T-helper 2 cell treated with Interferon-gamma antibody and Interleukin-4, amounts not matched to agents 5 μg/mL and 100 μg/mL, for 36 hours (primary cell): ENCODE measurements at regions not wholly inside any gene's neighbourhood (a gene's known extent, or its start where the extent isn't known, plus 50 kb on each side); places are given as distances from the start of the nearest gene placed in this dataset.
"Not testable (repeated sequence)": the region's sequence is repeated elsewhere in the genome, so short reads cannot be mapped to it uniquely, and the experiment has no call there.

Experiments used
- DNase-seq: peaks from one replicate; pipeline ENCODE4 v3.0.0; 2021; ENCODE audit warnings: low spot score
- H3K27ac Mint-ChIP-seq: one replicate; pipeline ENCODE4 v1.8.0; 2021; ENCODE audit warnings: mild to moderate bottlenecking, mixed read lengths
- H3K27me3 Mint-ChIP-seq: one replicate; pipeline ENCODE4 v1.8.0; 2021; ENCODE audit warnings: low read depth, mixed read lengths
- H3K36me3 Mint-ChIP-seq: one replicate; pipeline ENCODE4 v1.8.0; 2021; ENCODE audit warnings: low read depth, mixed read lengths
- H3K4me1 Mint-ChIP-seq: one replicate; pipeline ENCODE4 v1.8.0; 2021; ENCODE audit warnings: low read depth, mixed read lengths
- H3K4me3 Mint-ChIP-seq: one replicate; pipeline ENCODE4 v1.8.0; 2022; ENCODE audit warnings: mild to moderate bottlenecking, moderate library complexity, mixed read lengths
- H3K9me3 Mint-ChIP-seq: one replicate; pipeline ENCODE4 v1.8.0; 2021; ENCODE audit warnings: mixed read lengths

DNA sequence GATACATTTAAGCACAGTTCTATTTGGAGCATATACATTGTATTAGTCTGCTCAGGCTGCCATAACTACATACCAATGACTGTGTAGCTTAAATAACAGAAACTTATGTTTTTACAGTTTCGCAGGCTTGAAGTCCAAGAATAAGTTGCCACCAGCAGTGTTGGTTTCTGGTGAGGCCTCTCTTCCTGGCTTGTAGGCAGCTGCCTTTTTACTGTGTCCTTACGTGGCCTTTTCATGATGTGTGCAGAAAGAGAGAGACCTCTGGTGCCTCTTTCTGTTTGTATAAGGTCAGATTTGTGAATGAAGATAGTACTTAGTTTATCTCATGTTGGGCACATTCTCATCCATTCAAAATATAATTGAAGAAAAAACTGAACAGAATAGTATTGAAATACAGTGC, 636.6 kb downstream of the FLRT2 start:
- Mint-ChIP-seq H3K9me3 (peaks cover 14% of the 10 kb centered on the region), H3K4me1 (no peaks in the 10 kb centered on the region), H3K36me3 (no peaks in the 10 kb centered on the region), H3K27ac (no peak overlapping the region), H3K27me3 (no peaks in the 10 kb centered on the region), H3K4me3 (no peak overlapping the region)
- no peak for DNase-seq

DNA sequence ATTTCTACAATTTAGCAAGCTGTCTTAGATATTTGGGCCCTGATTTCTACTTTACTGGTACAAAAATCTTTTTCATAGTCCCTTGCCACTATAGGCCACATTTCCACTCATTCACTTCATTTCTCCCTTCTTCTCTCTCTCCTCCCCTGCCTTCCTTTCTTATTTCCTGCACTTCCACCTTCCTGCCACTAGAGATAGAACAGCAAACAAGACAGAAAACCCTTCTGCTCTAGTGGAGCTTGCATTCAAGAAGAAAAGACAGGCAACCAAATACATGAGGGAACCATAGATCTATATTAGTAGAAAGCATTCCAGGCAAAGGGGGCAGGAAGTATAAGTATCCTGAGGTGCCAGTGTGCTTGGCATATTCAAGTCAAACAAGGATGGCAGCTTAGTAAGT, 623.5 kb downstream of the FLRT2 start:
- H3K4me1 Mint-ChIP-seq: no peaks in the 10 kb centered on the region
- H3K36me3 Mint-ChIP-seq: no peaks in the 10 kb centered on the region
- no peak for DNase-seq
- no peak overlapping the region for H3K27ac Mint-ChIP-seq
- no peaks in the 10 kb centered on the region for H3K27me3 Mint-ChIP-seq
- no peak overlapping the region for H3K4me3 Mint-ChIP-seq
- H3K9me3 Mint-ChIP-seq: peaks cover 3% of the 10 kb centered on the region

DNA sequence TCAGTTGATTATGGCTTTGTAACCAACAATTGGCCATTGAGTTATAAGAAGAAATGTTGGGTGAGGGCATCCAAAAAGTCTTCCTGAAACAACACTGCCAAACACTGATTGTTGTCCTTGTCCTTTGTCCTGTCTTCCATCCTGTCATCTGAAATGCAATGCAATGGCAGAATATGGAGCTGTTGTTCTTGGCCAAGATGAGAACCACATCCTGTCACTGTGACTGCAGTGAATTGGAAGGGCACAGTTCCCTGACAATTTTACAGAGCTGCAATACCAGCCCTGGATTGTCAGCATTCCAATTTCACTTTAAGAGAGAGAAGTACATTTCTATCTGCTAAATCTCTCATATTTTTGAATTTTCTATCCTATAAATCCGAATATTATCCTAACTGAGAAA, 613.3 kb downstream of the FLRT2 start:
- H3K36me3 Mint-ChIP-seq: no peaks in the 10 kb centered on the region
- H3K27me3 Mint-ChIP-seq: no peaks in the 10 kb centered on the region
- H3K27ac Mint-ChIP-seq: no peak overlapping the region
- H3K4me1 Mint-ChIP-seq: no peaks in the 10 kb centered on the region
- DNase-seq: no peak
- no peak overlapping the region for H3K4me3 Mint-ChIP-seq
- peaks cover 9% of the 10 kb centered on the region for H3K9me3 Mint-ChIP-seq

DNA sequence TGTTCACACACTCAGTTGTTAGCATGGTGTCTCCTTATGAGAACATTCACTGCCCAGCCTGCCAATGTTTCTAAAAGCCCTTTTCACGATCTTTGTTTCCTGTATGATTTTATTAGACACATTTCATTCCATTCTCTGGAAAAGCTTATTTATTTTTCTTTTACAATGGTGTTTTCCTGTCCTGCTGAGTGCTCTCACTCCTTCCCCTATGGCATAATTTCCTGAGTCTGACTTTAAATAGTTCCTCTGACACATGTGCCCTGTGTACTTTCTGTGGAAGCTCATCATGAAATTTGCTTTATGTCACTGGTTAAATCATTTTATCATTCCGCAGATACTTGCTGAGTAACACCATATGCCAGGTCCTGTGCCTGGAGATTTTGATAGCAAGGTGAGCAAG, 612.0 kb downstream of the FLRT2 start:
- Mint-ChIP-seq H3K4me3 (no peak overlapping the region), H3K9me3 (peaks cover 17% of the 10 kb centered on the region), H3K4me1 (no peaks in the 10 kb centered on the region), H3K27ac (no peak overlapping the region), H3K36me3 (no peaks in the 10 kb centered on the region), H3K27me3 (no peaks in the 10 kb centered on the region)
- no peak for DNase-seq

DNA sequence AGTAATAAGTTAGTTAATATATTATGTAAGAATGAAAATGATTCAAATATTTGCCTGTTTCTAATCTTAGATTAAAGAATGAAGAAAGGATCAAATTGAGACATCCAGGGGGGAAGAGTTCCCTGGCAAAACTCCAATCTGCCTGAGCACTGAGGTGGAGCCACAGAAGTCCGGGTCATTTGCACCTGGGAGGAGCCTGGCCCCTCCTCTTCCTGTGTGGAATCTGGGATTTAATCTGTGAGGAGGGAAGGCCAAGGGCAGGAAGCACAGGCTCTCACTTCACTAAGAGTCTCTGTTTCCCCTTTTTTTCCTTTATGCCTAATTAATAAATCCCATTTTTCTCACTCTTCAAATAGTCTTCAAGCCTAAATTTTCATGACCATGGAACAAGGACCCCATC, 599.5 kb downstream of the FLRT2 start:
- H3K9me3 Mint-ChIP-seq: peaks cover 3% of the 10 kb centered on the region
- no peaks in the 10 kb centered on the region for H3K4me1 Mint-ChIP-seq
- no peak overlapping the region for H3K27ac Mint-ChIP-seq
- no peak for DNase-seq
- H3K27me3 Mint-ChIP-seq: no peaks in the 10 kb centered on the region
- no peak overlapping the region for H3K4me3 Mint-ChIP-seq
- H3K36me3 Mint-ChIP-seq: no peaks in the 10 kb centered on the region

DNA sequence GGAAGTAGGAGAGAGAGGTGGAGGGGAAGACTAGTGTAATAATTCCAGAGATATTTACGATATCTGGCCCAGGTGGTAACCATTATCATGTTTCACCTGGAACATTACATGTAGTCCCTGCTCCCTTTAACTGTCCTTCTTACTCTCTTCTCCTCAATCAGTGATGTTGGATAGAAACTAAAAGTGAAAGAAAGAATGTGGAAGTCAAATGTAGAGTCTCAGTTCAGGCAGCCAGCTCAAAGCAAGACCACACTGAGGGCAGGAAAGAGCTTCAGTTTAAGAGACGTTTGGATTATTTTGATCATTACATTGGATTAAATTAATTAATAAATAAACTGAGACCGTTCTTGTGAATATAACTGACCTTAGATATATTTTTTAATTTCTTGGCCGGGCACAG, 594.4 kb downstream of the FLRT2 start:
- no peaks in the 10 kb centered on the region for H3K27me3 Mint-ChIP-seq
- H3K9me3 Mint-ChIP-seq: peaks cover 7% of the 10 kb centered on the region
- H3K4me3 Mint-ChIP-seq: no peak overlapping the region
- H3K27ac Mint-ChIP-seq: no peak overlapping the region
- peaks cover 6% of the 10 kb centered on the region for H3K4me1 Mint-ChIP-seq
- no peak for DNase-seq
- H3K36me3 Mint-ChIP-seq: no peaks in the 10 kb centered on the region

DNA sequence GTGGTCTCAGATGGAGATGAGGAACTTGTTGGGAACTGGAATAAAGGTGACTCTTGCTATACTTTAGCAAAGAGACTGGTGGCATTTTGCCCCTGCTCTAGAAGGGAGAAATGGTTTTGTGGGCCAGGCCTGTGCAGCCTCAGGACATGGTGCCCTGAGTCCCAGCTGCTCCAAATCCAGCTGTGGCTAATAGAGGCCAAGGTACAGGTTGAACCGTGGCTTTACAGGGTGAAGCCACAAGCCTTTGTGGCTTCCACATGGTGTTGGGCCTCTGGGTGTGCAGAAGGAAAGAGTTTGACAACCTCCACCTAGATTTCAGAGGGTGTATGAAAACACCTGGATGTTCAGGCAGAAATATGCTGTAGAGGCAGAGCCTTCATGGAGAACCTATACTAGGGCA, 586.0 kb downstream of the FLRT2 start:
- DNase-seq: no peak
- no peaks in the 10 kb centered on the region for H3K4me1 Mint-ChIP-seq
- peaks cover 26% of the 10 kb centered on the region for H3K9me3 Mint-ChIP-seq
- H3K36me3 Mint-ChIP-seq: no peaks in the 10 kb centered on the region
- no peaks in the 10 kb centered on the region for H3K27me3 Mint-ChIP-seq
- H3K4me3 Mint-ChIP-seq: no peak overlapping the region
- no peak overlapping the region for H3K27ac Mint-ChIP-seq

DNA sequence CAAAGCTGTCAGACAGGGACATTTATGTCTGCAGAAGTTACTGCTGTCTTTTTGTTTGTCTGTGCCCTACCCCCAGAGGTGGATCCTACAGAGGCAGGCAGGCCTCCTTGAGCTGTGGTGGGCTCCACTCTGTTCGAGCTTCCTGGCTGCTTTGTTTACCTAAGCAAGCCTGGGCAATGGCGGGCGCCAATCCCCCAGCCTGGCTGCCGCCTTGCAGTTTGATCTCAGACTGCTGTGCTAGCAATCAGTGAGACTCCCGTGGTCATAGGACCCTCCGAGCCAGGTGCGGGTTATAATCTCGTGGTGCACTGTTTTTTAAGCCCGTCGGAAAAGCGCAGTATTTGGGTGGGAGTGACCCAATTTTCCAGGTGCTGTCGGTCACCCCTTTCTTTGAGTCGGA, 580.9 kb downstream of the FLRT2 start:
- DNase-seq, H3K4me3 Mint-ChIP-seq, H3K4me1 Mint-ChIP-seq, H3K27me3 Mint-ChIP-seq, H3K36me3 Mint-ChIP-seq, H3K27ac Mint-ChIP-seq: not testable (repeated sequence)
- H3K9me3 Mint-ChIP-seq: peaks cover 20% of the 10 kb centered on the region

DNA sequence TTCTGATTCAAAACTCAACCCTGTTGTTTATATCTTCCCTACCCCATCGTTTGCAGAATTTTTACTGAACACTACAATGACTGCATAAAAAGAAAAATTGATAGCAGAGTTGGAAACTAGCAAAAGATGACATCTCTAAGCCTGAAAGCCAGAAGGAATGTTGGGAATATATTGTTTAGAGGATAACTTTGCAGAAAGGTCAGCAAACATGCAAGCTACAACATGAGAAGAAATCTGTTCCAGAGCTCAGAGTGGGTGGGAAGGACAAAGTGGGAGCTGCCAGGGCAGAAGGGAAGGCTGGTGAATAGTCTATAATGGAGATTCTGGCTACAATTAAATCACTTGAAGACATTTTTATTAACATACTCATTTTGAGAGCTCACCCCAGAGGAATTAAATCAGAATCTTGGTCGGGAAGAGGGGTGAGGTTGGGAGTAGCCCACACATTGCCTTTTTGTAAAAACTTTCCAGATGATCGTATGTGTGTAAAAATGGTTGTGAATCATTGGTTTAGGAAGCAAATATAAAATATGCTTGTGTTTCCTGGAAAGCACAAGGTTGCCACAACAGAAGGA, 574.8 kb downstream of the FLRT2 start:
- no peaks in the 10 kb centered on the region for H3K4me1 Mint-ChIP-seq
- no peak overlapping the region for H3K27ac Mint-ChIP-seq
- no peaks in the 10 kb centered on the region for H3K27me3 Mint-ChIP-seq
- no peak for DNase-seq
- H3K9me3 Mint-ChIP-seq: peaks cover 15% of the 10 kb centered on the region
- H3K4me3 Mint-ChIP-seq: no peak overlapping the region
- H3K36me3 Mint-ChIP-seq: no peaks in the 10 kb centered on the region

DNA sequence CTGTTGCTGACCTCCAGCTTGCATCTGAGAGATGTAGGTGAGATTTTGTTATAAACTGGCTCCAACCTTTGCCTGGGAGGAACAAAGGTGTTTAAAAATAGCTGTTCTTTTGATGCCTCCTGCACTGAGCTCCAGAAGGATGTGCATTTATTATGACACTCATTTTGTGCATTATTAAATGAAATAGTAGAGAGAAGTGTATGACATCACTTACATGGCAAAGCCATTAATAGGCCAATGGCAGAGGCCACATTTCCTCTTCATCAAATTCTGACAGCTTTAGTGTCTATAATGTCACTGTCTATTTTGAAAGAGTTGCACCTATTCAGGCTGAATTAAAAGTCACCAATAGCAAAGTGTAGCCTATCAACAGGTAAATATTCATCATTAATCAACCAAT, 564.6 kb downstream of the FLRT2 start:
- no peak for DNase-seq
- Mint-ChIP-seq H3K27me3 (no peaks in the 10 kb centered on the region), H3K4me1 (no peaks in the 10 kb centered on the region), H3K9me3 (peaks cover 9% of the 10 kb centered on the region), H3K27ac (no peak overlapping the region), H3K4me3 (no peak overlapping the region), H3K36me3 (no peaks in the 10 kb centered on the region)

DNA sequence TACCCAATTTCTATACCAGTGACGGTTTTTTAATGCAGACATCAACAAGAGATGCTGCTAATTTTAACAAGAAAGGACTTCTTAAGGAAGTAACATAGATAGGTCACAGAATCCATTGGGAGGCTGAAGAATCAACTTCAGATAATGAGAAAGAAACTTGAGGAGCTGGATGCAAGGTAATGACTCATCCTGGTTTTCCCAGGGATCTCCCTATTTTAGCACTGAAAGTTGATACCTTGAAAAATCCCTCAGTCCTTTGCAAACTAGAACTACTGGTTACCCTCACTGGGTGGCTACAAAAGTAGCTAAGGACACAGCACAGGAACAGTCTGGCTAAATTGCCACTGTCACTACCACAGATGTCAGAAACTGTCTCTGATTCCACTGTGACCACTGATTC, 561.9 kb downstream of the FLRT2 start:
- H3K36me3 Mint-ChIP-seq: no peaks in the 10 kb centered on the region
- DNase-seq: no peak
- H3K27me3 Mint-ChIP-seq: no peaks in the 10 kb centered on the region
- peaks cover 1% of the 10 kb centered on the region for H3K4me1 Mint-ChIP-seq
- peaks cover 12% of the 10 kb centered on the region for H3K9me3 Mint-ChIP-seq
- H3K27ac Mint-ChIP-seq: no peak overlapping the region
- no peak overlapping the region for H3K4me3 Mint-ChIP-seq

DNA sequence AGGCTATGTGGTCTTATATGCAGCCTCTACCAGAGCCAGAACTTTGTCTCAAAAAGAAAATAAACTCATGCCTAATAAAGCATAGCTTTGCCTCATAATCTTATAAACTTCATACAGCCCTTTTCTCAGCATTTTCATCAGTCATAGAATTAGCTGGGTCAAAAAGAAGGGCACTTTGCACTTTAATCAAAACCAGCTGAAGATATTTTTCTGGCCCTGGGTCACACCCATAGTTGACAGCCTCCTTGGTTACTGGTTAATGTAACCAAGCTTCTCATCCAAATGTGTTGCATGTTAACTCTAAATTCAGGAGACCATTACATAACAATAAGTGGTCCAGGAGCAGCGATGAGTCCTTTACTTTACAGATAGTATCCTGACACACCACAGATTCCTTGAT, 558.2 kb downstream of the FLRT2 start:
- Mint-ChIP-seq H3K36me3 (no peaks in the 10 kb centered on the region), H3K4me1 (peaks cover 1% of the 10 kb centered on the region), H3K4me3 (no peak overlapping the region), H3K27me3 (no peaks in the 10 kb centered on the region), H3K27ac (no peak overlapping the region), H3K9me3 (peaks cover 12% of the 10 kb centered on the region)
- DNase-seq: no peak

DNA sequence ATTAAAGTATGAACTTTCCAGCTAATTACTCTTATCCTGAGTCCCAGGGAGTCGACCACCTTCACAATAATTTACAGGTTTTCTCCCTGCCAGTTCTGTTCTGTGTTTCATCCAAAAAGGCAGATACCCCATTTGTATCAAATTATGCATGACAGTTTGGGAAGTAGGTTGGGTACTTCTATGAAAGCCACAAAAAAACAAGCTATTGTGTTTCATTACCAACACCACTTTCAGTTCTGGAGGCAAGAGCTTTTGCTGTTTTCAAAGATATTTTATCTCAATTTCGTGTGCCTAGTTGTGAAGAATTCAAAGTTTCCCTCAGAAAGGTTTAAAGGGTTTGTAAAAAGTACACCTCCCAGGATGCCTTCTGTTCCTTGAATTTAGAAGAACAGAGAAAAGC, 557.4 kb downstream of the FLRT2 start:
- Mint-ChIP-seq H3K27ac (no peak overlapping the region), H3K4me1 (peaks cover 1% of the 10 kb centered on the region), H3K27me3 (no peaks in the 10 kb centered on the region), H3K9me3 (peaks cover 8% of the 10 kb centered on the region), H3K36me3 (no peaks in the 10 kb centered on the region), H3K4me3 (no peak overlapping the region)
- DNase-seq: no peak

DNA sequence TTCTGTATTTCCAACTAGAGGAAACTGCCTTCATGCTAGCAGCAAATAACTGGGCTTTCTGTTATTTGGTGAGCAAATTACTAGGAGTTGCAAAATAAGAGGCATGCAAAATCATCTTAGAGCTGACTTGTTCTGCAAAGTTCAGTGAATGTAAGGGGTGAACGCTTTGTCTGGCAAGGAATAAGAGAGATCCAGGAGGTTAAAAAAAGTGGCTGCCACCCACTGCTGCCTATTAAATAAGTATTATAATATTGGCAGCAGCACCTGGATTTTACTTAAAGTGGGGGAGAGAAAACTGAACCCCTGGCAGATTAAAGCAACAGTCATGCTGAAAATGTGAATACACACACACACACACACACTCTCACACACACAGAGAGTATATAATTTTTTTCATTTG, 557.0 kb downstream of the FLRT2 start:
- Mint-ChIP-seq H3K9me3 (peaks cover 8% of the 10 kb centered on the region), H3K4me1 (peaks cover 1% of the 10 kb centered on the region), H3K27me3 (no peaks in the 10 kb centered on the region), H3K4me3 (no peak overlapping the region), H3K27ac (no peak overlapping the region), H3K36me3 (no peaks in the 10 kb centered on the region)
- no peak for DNase-seq

DNA sequence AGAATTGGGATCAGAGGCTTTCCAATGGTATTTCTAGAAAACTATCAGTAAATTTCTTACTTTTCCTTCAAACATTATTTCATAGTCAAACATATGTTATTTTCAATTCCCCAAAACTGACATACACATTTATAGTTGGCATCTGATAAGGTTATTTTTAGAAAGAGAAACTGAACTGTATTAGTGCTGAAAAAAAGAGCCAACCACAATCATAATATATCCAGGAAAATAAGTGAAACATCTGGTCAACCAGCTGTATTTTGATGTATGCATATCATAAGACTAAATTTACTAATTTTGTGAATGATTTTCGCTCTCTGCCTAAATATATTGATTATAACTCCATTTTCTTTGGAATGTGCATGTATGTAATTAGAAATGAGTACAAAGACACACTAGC, 554.2 kb downstream of the FLRT2 start:
- Mint-ChIP-seq H3K4me1 (peaks cover 1% of the 10 kb centered on the region), H3K27ac (no peak overlapping the region)

More for the DNA sequence above, 554.2 kb downstream of the FLRT2 start:
- H3K4me3 Mint-ChIP-seq: no peak overlapping the region
- no peaks in the 10 kb centered on the region for H3K27me3 Mint-ChIP-seq
- H3K36me3 Mint-ChIP-seq: no peaks in the 10 kb centered on the region
- H3K9me3 Mint-ChIP-seq: peaks cover 15% of the 10 kb centered on the region
- no peak for DNase-seq
